ENCODE measurements at regions not wholly inside any gene's neighbourhood (a gene's known extent, or its start where the extent isn't known, plus 50 kb on each side); places are given as distances from the start of the nearest gene placed in this dataset.
A peak's percentile ranks its signal among the peaks of the same experiment; 100 is the strongest.

GRCh38 chr16:9188721-9189120, 97.3 kb downstream of the HAPSTR1 start:
- DNase-seq: no peak

GRCh38 chr16:9191274-9191850, 99.9 kb downstream of the HAPSTR1 start:
- no peak for DNase-seq

- no peak for DNase-seq
These were observed 101.3 kb downstream of the HAPSTR1 start for GRCh38 chr16:9192746-9193145.

- DNase-seq: no peak
These were observed 103.8 kb downstream of the HAPSTR1 start for GRCh38 chr16:9195287-9195686.

GRCh38 chr16:9197957-9198661, 106.7 kb downstream of the HAPSTR1 start:
- no peak for DNase-seq

GRCh38 chr16:9199311-9199710, 107.9 kb downstream of the HAPSTR1 start:
- DNase-seq: no peak

- no peak for DNase-seq
These were observed 108.3 kb downstream of the HAPSTR1 start for GRCh38 chr16:9199751-9200150.

- DNase-seq: no peak
These were observed 112.5 kb downstream of the HAPSTR1 start for GRCh38 chr16:9203956-9204355.

- DNase-seq: no peak
These were observed 114.2 kb downstream of the HAPSTR1 start for GRCh38 chr16:9205661-9206060.

GRCh38 chr16:9206156-9206555, 114.7 kb downstream of the HAPSTR1 start:
- no peak for DNase-seq

GRCh38 chr16:9212621-9213020, 121.2 kb downstream of the HAPSTR1 start:
- no peak for DNase-seq

GRCh38 chr16:9219813-9220212, 128.4 kb downstream of the HAPSTR1 start:
- no peak for DNase-seq

- peak; percentile 46 for DNase-seq
These were observed 134.3 kb downstream of the HAPSTR1 start for GRCh38 chr16:9225527-9226316.

- DNase-seq: no peak
These were observed 135.5 kb downstream of the HAPSTR1 start for GRCh38 chr16:9226924-9227323.

GRCh38 chr16:9231039-9231438, 139.6 kb downstream of the HAPSTR1 start:
- DNase-seq: no peak

GRCh38 chr16:9232102-9232770, 140.8 kb downstream of the HAPSTR1 start:
- no peak for DNase-seq

- DNase-seq: no peak
These were observed 144.4 kb downstream of the HAPSTR1 start for GRCh38 chr16:9235867-9236266.

- no peak for DNase-seq
These were observed 144.9 kb downstream of the HAPSTR1 start for GRCh38 chr16:9236319-9236718.

GRCh38 chr16:9238346-9238745, 146.9 kb downstream of the HAPSTR1 start:
- no peak for DNase-seq

- DNase-seq: no peak
These were observed 149.7 kb downstream of the HAPSTR1 start for GRCh38 chr16:9241177-9241576.

- DNase-seq: no peak
These were observed 156.7 kb downstream of the HAPSTR1 start for GRCh38 chr16:9248162-9248561.

GRCh38 chr16:9249534-9249933, 158.1 kb downstream of the HAPSTR1 start:
- no peak for DNase-seq

GRCh38 chr16:9251026-9251425, 159.6 kb downstream of the HAPSTR1 start:
- no peak for DNase-seq

GRCh38 chr16:9254863-9255262, 163.4 kb downstream of the HAPSTR1 start:
- DNase-seq: no peak

All from midbrain (tissue), 1 donor.